NB4 (cell line): ENCODE measurements at regions not wholly inside any gene's neighbourhood (a gene's known extent, or its start where the extent isn't known, plus 50 kb on each side); places are given as distances from the start of the nearest gene placed in this dataset.
"Not testable (repeated sequence)": the region's sequence is repeated elsewhere in the genome, so short reads cannot be mapped to it uniquely, and the experiment has no call there.

Source experiments
- POLR2A ChIP-seq: IDR thresholded peaks from 2 replicates; pipeline ENCODE4 v1.6.1; 2011; ENCODE audit warnings: mild to moderate bottlenecking; ENCODE audit not compliant: insufficient read length; ENCODE audit errors: extremely low read depth
- TF ChIP-seq, protein P1 (sequence below): IDR thresholded peaks from one replicate; pipeline ENCODE4 v1.5.1; 2012; ENCODE audit warnings: low read depth, low read length
- TF ChIP-seq, protein P2 (sequence below): IDR thresholded peaks from 2 replicates; pipeline ENCODE4 v1.6.1; 2011; ENCODE audit warnings: low read depth, low read length

DNA sequence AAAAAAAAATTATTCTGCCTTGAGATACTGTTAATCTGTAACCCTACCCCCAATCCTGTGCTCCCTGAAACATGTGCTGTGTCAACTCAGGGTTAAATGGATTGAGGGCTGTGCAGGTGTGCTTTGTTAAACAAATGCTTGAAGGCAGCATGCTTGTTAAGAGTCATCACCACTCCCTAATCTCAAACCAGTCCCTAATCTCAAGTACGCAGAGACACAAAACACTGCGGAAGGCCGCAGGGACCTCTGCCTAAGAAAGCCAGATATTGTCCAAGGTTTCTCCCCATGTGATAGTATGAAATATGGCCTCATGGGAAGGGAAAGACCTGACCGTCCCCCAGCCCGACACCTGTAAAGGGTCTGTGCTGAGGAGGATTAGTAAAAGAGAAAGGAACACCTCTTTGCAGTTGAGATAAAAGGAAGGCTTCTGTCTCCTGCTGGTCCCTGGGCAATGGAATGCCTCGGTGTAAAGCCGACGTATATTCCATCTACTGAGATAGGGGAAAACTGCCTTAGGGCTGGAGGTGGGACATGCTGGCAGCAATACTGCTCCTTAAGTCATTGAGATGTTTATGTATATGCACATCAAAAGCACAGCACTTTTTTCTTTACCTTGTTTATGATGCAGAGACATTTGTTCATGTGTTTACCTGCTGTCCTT, 402.6 kb downstream of the TBC1D32 start:
- TF ChIP-seq, protein P1, sequence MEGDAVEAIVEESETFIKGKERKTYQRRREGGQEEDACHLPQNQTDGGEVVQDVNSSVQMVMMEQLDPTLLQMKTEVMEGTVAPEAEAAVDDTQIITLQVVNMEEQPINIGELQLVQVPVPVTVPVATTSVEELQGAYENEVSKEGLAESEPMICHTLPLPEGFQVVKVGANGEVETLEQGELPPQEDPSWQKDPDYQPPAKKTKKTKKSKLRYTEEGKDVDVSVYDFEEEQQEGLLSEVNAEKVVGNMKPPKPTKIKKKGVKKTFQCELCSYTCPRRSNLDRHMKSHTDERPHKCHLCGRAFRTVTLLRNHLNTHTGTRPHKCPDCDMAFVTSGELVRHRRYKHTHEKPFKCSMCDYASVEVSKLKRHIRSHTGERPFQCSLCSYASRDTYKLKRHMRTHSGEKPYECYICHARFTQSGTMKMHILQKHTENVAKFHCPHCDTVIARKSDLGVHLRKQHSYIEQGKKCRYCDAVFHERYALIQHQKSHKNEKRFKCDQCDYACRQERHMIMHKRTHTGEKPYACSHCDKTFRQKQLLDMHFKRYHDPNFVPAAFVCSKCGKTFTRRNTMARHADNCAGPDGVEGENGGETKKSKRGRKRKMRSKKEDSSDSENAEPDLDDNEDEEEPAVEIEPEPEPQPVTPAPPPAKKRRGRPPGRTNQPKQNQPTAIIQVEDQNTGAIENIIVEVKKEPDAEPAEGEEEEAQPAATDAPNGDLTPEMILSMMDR: not testable (repeated sequence)
- TF ChIP-seq POLR2A: not testable (repeated sequence)
- TF ChIP-seq, protein P2, sequence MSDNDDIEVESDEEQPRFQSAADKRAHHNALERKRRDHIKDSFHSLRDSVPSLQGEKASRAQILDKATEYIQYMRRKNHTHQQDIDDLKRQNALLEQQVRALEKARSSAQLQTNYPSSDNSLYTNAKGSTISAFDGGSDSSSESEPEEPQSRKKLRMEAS: not testable (repeated sequence)
